Middle frontal gyrus (tissue), 1 donor: ENCODE measurements at regions not wholly inside any gene's neighbourhood (a gene's known extent, or its start where the extent isn't known, plus 50 kb on each side); places are given as distances from the start of the nearest gene placed in this dataset.

Experiments used
- DNase-seq: peaks from one replicate; pipeline ENCODE4 v3.0.0-alpha.2; 2015; ENCODE audit warnings: low spot score; ENCODE audit errors: extremely low spot score

DNA sequence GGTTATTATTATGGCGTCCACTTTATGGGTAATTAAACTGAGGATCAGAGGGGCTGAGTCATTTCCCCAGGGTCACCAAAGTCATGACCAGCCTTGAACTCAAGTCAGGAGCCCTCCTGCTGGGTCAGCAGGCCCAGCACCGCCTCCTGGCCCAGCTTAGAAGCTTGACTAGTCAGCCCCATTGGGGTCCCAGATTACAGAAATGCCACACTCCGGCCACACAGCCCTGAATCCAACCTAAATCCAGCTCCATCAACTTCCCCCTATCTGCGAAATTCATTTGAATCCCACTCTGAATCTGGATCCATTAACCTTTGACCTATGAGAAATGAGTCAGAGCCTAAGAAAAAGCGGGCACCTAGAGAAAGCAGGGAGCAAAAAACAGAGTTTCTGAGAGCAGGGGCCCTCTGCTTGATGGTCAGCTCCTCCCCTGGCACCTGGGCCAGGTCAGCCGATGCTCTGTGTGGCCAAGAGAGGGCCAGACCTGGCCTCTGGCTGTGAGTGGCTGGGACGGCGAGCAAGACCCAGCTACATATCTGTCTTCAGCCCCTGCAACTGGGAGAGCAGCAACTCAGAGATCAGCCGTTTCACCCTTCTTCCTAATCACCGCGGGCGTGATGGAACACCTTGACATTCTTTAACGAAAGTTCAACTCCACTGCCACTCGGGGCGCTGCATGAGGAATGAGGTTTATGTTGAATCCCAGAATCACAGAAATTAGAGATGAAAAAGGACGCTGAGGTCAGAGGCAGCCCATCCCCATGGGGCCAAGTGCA, 196.1 kb downstream of the TRIM29 start:
- DNase-seq: no peak

DNA sequence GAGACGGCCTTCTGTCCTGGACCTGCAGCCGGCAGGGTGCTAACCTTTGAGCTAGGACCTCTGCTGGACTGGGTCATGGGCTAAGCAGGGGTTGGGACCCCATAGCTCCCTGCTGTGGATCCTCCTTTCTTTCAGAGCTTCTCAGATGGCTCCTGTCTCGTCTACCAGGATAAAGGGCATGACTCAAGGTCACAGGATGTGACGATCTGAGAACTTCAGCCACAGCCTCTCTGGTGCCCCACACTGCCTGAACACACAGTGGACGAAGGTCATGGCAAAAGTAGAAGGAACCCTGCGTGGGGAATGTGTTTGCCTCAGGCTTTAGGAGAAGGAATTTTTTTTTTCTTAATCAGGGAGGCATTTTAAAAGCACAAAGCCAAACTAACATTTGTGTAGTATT, 196.7 kb downstream of the TRIM29 start:
- DNase-seq: no peak

DNA sequence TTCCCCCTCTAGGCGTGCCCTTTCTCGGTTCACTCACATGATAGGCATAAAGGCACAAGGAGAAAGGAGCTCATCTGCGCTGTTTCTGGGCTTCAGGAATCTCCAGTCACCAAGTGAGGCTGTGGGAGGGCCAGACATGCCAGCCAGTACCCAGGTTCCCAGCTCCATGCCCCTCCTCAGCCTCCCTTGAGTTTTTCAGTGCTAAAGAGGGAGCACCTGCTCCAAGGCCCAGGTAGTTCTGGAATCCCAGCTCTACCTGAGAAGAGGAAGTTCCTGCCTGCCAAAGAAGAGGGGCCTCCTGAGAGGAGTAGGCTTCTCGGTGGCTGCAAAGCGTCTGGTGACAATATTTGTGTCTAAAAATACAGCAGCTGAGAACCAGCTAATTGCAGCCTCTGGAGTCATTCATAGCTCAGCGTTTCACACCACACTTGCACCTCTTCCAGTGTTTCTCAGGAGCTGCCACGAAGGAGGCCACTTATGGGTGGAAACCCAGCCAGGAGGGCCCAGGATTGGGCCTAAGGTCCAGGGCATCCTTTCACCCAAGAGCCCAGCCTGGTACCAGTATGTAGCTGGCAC, 197.4 kb downstream of the TRIM29 start:
- no peak for DNase-seq

DNA sequence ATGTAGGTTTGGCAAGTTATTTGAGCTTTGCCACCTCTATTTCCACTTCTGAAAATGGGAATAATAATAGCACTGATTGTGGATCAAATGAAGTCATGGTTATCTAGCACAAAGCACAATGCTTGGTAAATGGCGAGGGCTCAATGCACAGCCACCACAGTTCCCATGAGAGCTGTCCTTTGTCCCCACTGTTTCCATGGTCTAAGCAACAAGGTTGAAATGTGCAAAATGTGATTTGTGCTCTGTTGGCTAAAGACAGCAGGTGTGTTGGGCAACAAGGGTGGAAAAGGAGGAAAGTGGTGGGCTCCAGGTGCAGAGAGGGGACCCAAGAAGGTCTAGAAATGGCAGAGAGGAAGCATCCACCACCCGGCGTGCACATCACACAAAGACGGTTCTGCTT, 200.5 kb downstream of the TRIM29 start:
- DNase-seq: no peak

DNA sequence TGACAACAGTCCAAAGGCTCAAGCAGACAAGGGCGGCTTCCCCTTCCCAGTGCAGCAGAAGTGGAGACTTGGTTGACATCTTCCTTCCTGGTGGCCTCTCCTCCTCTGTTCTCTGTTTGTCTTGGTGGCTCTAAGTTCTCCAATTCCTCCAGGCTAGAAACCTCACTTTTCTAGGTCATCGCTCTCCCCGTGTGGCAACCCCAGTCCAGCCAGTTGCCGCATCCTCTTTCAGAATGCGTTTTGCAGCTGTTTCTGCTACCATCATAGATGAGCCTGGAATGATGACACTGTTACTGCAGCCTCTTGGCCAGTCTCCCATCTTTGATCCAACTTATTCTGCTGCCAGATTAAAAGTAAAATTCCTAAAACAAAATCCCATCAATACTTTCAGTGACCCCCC, 201.5 kb downstream of the TRIM29 start:
- no peak for DNase-seq

DNA sequence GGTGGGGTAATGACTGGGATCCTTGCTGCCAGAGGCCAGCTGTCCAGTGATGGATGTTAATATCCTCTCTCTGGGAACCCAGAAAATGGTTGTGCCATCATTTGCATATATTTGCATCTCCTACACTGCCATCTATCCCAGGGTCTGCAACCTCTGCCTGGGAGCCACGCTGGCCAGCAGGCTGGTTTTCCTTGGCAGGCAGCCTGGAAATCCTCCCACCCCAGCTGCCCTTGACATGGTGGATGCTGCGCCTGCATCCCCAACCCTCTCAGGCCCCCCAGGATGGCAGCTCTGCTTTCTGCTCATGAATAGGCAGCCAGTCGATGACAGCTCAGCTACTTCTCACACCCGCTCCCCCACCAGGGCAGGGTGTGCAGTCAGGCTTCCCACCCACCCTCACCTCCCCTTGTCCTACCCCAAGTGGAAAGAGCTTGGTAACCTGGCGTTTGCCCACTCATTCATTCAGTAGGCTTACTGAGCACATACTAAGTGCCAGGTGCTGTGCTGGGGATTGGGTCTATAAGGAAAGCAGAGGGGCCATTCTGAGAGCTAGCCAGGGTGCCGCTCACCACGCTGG, 202.5 kb downstream of the TRIM29 start:
- no peak for DNase-seq

DNA sequence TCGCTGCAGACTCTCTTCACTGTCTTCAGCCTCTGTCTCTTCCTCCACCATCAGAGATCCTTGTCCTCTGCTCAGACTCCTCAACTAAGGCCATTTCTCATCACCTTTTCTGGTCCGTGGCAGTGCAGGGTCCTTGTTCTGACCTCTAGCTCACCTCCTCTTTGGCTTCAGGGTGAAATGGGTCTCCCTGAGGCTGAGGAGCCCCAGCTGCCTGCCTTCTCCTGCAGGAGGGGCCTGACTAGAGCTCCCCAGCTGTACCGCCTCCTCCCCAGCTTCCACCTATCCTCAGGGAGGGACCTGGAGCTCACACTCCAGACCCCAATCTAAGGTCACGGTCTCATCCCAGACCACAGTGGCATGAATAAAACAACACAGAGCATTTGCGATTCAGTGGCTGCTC, 203.0 kb downstream of the TRIM29 start:
- DNase-seq: no peak

DNA sequence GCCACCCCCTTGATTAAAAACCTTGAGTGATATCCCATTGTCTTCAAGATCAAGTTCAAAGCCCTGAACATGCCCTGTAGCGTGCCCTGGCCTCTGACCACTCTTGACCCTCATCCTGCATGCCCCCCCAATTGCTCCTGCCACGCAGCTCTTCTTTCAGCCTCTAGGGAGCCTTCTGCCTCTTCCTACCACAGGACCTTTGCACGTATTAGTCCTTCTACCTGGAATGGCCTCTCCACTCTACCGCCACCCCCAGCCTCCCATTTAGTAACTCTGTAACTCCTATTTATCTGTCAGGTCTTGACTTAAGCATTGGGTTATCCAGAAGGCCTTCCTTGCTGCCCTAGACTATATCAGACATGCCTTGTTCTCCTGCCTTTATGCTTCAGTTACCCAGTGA, 203.6 kb downstream of the TRIM29 start:
- DNase-seq: no peak

DNA sequence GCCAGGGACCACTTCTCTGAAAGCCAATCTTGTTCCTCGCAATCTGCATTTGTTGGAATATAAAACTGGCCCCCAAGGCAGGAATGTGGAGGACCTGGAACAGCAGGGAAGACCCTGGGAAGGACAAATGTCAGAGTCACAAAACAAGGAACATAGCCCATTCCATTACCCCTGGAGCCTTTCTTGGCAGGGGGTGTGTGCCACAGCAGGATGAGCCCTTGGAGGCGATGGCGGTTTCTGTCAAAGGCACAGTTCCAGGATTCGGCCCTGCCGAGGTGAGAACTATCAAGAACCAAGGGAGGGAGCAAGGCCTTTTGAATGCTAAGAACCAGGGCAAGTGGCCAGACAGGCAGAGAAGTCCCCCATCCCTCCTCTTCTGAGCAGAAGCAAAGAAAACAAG, 204.3 kb downstream of the TRIM29 start:
- no peak for DNase-seq

DNA sequence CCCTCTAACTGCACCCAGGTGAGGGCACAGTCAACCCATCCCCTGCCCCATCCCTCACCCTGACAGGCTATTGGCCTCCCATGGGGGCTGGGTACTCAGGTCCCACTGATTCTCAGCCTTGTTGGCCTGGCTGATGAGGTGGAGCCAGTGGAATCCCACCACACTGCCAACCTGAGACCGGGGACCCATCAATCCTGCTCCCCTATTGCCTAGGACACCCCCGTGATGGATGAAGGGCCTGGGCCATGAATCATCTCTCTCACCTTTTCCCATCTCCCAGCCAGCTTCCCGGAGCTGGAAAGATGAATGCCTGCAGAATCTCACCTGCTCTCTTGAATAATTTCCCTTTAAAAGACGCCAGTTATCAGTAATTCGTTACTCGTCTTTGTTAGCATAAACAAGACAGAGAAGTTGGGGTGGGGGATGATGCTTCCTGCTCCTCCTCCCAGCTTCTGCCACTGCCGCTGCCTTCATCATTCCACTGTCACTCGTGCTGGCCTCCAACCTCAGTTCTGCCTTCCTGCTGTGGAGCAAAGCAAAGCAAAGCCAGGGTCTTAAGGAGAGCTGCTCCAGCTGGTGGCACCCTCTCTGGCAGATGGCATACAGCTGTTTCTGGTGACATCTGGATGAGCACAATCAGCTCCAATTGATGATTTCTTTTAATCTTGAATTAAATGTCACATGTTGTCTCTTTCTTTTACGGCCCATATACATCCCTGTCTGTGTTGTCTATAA, 204.0 kb upstream of the NECTIN1 start:
- no peak for DNase-seq

DNA sequence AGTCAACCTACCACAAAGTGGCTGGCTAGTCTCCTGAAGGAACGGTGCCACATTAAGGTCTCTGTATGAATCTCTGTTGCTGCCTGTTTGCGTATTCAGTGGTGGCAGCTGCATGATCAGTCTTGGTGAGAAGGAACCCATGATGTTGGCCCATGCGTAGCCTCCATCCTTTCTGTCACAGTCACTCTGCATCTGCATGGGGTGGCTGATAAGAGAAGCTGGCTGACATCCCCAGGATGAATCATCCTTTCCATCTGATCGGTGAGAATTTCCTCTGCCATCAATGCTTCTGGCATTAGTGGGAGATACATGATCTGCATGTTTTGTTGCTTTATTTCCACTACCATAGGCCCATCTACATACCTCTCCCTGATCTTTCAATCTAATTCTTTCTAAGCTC, 199.0 kb upstream of the NECTIN1 start:
- no peak for DNase-seq

DNA sequence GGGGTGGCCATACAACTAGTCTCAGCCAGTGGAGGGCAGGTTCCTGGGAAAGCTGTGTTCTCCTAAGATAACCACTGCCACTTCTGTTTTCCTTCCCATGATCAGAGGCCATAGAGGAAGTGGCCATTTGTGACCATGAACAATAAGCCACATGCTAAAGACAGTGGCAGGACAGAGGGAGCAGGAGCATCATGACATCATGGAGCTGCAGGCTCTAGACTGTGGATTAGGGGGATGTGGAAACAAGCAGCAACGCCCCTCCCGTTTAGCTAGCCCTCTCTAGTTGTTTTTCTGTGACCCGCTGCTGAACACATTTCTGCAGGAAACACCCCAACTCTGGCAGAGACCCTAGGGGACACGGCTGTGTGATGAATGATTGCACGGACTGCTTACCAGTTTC, 195.0 kb upstream of the NECTIN1 start:
- DNase-seq: no peak

DNA sequence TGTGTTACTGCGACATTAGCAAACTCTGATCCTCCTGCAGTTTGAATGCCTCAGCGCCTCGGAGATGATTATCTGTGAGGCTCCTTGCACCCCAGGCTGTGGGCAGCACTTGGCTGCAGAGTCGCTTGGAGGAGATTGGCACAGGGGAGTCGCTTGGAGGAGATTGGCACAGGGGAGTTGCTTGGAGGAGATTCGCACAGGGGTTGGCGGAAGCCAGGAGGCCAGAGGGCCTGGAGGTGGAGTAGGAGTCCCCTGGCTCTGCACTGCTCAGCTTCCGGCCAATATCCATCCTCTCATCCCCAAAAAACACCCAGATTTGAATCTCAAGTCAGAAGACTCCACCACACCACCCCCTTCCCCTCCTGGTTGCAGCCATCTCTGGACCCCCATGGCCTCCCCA, 192.6 kb upstream of the NECTIN1 start:
- no peak for DNase-seq

DNA sequence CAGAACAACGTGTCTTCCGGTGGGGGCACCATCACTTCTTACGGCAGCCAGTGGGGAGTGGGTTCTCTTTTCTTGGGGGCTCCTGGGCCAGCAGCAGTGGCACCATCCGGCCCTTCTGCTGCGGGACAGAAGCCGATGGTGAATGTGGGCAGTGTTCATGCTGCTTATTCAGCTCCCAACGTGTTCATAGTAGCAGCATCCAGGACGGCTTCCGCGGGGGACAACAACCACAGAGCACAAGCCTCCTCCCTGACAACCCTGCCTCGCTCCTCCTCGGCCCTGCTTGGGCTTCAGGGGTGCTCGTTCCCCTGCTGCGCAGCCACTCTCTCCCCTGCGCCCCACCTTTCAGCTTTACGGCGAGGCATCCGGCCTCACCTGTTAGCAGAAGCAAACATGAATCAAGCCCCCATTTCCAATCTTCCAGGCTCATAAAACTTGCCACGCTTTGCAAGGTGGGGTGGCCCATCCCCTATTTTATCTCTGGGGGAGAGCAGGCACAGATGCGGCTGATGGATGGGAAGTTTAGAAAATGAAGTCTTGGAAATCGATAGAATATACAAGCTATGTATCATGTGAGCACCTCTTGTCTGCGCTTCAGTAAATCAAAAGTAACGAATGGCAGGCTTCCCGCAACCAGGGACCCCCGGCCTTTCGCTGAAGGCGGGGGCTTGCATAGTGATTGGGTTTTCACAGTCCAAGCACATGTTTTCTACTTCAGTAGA, 191.8 kb upstream of the NECTIN1 start:
- no peak for DNase-seq

DNA sequence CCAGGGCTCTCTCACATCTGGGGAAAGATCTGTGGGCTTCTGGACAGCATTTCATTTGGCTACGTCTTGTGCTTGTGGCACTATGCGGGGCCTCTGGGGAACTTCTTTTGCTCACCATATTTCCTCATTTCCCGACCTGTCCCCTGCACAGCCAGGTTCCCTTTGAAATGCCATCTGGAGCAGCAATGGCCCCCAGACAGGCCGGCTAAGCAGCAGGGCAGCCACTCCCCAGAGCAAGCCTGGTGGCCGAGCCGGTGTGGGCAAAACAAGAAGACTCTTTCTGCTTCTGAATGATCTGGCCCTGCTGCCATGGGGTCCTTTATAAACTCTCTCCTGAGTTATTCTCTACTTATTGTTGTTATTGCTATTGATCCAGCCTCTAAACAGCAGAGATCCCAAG, 190.7 kb upstream of the NECTIN1 start:
- DNase-seq: no peak

DNA sequence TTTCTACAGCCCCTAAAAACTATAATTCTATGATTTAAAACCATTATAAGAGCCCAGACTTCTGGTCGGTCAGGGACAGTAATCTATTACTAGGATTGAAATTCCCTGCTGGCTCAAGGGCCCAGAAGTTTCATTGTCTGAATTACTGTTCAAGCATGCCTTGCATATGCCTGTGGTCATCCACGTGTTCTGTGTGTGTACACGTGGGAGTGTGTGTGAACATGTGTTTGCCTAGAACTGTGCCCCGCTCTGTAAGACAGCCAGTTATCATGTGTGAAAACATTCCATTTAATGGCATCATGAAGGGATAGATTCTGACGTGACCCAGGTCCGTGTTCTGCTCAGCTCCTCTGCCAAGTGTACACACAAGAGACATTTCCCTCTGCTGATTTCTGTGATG, 189.3 kb upstream of the NECTIN1 start:
- no peak for DNase-seq

DNA sequence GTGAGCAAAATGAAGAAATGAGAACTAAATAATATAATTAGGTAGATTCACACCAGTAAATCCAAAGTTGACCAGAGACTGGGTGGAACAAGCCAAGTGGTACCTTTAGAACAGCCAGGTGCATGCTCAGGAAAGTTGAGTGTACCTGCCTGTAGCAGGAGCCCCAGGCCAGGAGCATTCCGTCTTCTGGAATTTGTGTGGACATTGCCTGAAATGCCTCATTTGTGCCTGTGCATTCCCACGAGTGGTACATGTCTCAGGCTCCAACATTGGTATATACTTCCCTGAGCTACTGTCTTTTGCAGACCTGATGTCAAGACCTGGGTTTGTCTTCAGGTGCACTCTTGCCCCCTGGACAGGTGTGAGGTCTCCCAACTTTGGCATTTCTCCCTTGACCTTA, 187.6 kb upstream of the NECTIN1 start:
- no peak for DNase-seq

DNA sequence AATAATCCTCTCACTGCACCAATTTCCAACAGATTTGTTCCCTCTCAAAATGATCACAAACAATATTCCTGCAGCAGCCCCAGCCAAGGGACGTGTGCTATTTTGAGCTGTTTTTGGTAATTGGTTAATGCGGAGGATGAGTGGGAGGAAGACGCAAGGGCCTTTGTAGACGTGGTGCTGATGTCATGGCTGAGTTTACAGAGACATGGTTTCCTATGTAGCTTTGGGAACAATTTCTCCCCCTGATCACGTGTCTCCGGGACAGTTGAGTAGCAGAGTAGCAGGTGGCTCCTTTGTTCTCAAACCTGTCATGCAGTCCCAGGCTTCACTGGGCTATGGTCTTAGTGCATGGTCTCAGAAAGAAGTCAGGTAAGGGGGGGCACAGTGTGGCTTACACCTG, 183.2 kb upstream of the NECTIN1 start:
- DNase-seq: no peak

DNA sequence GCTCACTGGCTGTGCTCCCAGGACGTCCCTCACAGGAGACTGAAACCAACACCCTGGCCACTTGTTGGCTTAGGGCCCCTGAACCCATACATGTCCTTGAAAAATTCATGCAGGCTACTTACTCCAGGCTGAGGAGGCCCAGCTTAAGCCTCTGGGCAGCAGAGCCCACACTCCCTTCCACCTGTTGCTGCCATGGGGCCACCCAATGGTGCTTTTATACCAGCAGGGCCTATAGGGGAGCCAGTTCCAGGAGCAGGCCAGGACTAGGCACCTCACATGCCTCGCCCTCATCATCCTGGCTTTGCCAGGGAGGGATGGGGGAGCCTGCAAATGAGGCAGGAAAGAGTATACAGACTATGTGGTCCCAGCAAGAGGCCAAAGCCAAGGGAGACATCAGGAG, 181.7 kb upstream of the NECTIN1 start:
- DNase-seq: no peak

DNA sequence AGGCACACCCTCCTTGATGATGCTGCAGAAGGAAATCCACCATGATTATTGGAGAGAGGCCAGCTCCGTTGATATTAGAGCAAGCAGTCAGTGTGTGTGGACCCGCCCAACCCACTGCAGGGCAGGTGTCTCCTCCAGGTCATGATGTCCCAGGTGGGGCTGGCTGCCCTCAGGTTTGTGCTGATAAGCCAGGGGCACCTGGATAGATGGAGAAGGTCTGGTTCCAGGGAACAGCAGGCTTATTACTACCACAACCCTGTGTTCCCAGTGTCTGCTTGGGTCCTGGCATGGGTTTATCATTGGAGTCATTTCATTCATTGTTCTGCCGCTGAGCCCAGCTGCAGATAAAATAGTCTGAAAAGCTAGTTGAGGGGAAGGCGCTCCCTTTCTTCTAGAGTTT, 181.1 kb upstream of the NECTIN1 start:
- no peak for DNase-seq

DNA sequence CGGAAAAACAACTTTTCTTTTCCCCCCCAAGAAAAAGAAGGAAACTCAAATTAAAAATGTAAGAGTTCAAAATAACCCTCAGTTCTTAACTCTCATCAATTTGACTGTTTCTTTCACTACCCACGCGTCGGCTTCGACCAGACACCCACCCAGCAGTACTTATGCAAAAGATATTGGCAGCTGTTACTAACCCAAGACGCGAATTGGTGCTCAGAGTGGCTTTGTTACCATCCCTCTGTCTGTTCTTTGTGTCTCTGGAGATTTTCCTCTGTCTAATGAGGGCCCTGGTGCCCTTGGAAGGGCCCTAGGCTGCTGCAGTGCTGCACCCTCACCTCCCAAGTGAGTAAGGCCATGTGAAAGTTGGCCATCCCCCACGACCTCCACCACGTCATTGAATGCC, 180.5 kb upstream of the NECTIN1 start:
- DNase-seq: no peak

DNA sequence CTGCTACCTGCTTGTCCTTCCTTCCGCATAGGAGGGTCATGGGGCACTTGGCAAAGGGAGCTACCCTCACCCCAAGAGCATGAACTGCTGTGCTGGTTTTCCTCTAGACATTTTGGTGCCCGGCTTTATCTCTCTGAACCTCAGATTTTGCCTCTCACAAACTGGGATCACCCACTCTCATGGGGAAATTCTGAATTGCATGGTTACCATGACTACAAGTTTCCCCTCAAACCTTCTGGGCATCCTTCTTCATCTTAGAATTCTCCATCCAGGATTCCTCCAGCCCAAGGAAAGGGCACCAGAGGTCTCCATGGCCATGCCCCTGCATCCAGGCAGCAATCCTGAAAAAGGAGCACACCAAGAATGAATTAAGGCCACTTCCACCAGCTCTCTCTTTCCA, 180.1 kb upstream of the NECTIN1 start:
- no peak for DNase-seq
